Small intestine (tissue), 7 donors: ENCODE measurements at regions not wholly inside any gene's neighbourhood (a gene's known extent, or its start where the extent isn't known, plus 50 kb on each side); places are given as distances from the start of the nearest gene placed in this dataset.

Experiments
- DNase-seq, 2 donors: peaks; one replicate each; pipeline versions ENCODE4 v3.0.0 to v3.0.0-alpha.2; 2013
- FAIRE-seq: peaks from 2 replicates; lab custom pipeline; 2012; peaks lifted over from hg19 to GRCh38; lab: Jason Lieb, UNC
- H3K27ac ChIP-seq, 3 donors: one replicate each; pipeline ENCODE4 v1.5.1; 2013; ENCODE audit warnings: low read length in 2 of 3, mild to moderate bottlenecking in 2 of 3, control low read depth in 1 of 3, inconsistent platforms in 1 of 3, low read depth in 1 of 3, moderate library complexity in 1 of 3
- H3K27me3 ChIP-seq, 3 donors: one replicate each; pipeline ENCODE4 v1.6.1; 2013; ENCODE audit warnings: low read length in 3 of 3, inconsistent platforms in 1 of 3; ENCODE audit not compliant: control insufficient read depth in 3 of 3, insufficient read depth in 3 of 3
- H3K36me3 ChIP-seq, 3 donors: one replicate each; pipeline ENCODE4 v1.6.1; 2013; ENCODE audit warnings: low read length in 3 of 3, inconsistent platforms in 1 of 3, low read depth in 1 of 3, mild to moderate bottlenecking in 1 of 3, moderate library complexity in 1 of 3; ENCODE audit not compliant: control insufficient read depth in 3 of 3, insufficient read depth in 2 of 3
- H3K4me1 ChIP-seq, 3 donors: one replicate each; pipeline ENCODE4 v1.6.1; 2013; ENCODE audit warnings: low read length in 2 of 3, inconsistent platforms in 1 of 3, low read depth in 1 of 3, mild to moderate bottlenecking in 1 of 3, moderate library complexity in 1 of 3; ENCODE audit not compliant: control insufficient read depth in 3 of 3, insufficient read depth in 2 of 3
- H3K4me3 ChIP-seq, 3 donors: one replicate each; pipeline ENCODE4 v1.5.1; 2013; ENCODE audit warnings: low read length in 3 of 3, control low read depth in 1 of 3, inconsistent platforms in 1 of 3, low read depth in 1 of 3, mild to moderate bottlenecking in 1 of 3, moderate library complexity in 1 of 3
- H3K9me3 ChIP-seq, 2 donors: one replicate each; pipeline ENCODE4 v1.6.1; 2013; ENCODE audit warnings: low read depth in 1 of 2, low read length in 1 of 2; ENCODE audit not compliant: control insufficient read depth in 2 of 2, insufficient read depth in 1 of 2
- WGBS, 3 donors: extraction: QIAGEN DNeasy Blood & Tissue Kit; methylation state at CpG; one replicate each; pipeline ENCODE4 v1.1.7; 2013; 5-methylcytosine and 5-hydroxymethylcytosine counted together
- donor health status: healthy with polysubstance abuse.
- donor health status: control.
- donor health status: control.
- donor health status: Bipolar disorder and iron deficiency.
- donor health status: healthy.

- Histone ChIP-seq H3K4me3 (no peak overlapping the region), H3K4me1 (no peaks in the 10 kb centered on the region), H3K27ac (no peak overlapping the region), H3K9me3 (no peaks in the 10 kb centered on the region), H3K36me3 (no peaks in the 10 kb centered on the region), H3K27me3 (no peaks in the 10 kb centered on the region)
- DNase-seq: no peak
- FAIRE-seq: no peak
- WGBS, 3 donors: 77 to 85% (median 82%) methylated on average over 10 of the region's 10 CpGs
These were observed 93.6 kb upstream of the CDYL start for GRCh38 chr6:4682431-4683097.

- 65 to 81% (median 77%) methylated on average over 7 of the region's 7 CpGs for WGBS, 3 donors
- no peaks in the 10 kb centered on the region for H3K4me1 ChIP-seq
- FAIRE-seq (no peak), DNase-seq (no peak)
- H3K27me3 ChIP-seq: peaks cover 0 to 2% (median 0%) of the 10 kb centered on the region in 3 donors
- H3K9me3 ChIP-seq: no peaks in the 10 kb centered on the region
- no peak overlapping the region for H3K4me3 ChIP-seq
- no peaks in the 10 kb centered on the region for H3K36me3 ChIP-seq
- H3K27ac ChIP-seq: no peak overlapping the region
These were observed 97.5 kb upstream of the CDYL start for GRCh38 chr6:4678506-4679300.

- no peaks in the 10 kb centered on the region for H3K4me1 ChIP-seq
- H3K27me3 ChIP-seq: peaks cover 0 to 4% (median 0%) of the 10 kb centered on the region in 3 donors
- FAIRE-seq (no peak), DNase-seq (no peak)
- no peaks in the 10 kb centered on the region for H3K9me3 ChIP-seq
- no peak overlapping the region for H3K4me3 ChIP-seq
- H3K36me3 ChIP-seq: no peaks in the 10 kb centered on the region
- 74 to 81% (median 78%) methylated on average over 4 of the region's 4 CpGs for WGBS, 3 donors
- H3K27ac ChIP-seq: no peak overlapping the region
These were observed 98.5 kb upstream of the CDYL start for GRCh38 chr6:4677751-4678065.

GRCh38 chr6:4677011-4677750 is 99.0 kb upstream of the CDYL start:
- 78 to 89% (median 82%) methylated on average over 11 of the region's 11 CpGs for WGBS, 3 donors
- H3K27me3 ChIP-seq: peaks cover 0 to 5% (median 0%) of the 10 kb centered on the region in 3 donors

GRCh38 chr6:4676016-4676415 is 100.2 kb upstream of the CDYL start:
- WGBS, 3 donors: 85 to 91% (median 90%) methylated on average over 9 of the region's 9 CpGs
- Histone ChIP-seq H3K9me3 (no peaks in the 10 kb centered on the region), H3K4me3 (no peak overlapping the region), H3K27ac (no peak overlapping the region), H3K27me3 (peaks cover 0 to 5% (median 0%) of the 10 kb centered on the region in 3 donors), H3K4me1 (no peaks in the 10 kb centered on the region), H3K36me3 (no peaks in the 10 kb centered on the region)
- FAIRE-seq (no peak), DNase-seq (no peak)

More at GRCh38 chr6:4677011-4677750, 99.0 kb upstream of the CDYL start:
- DNase-seq (no peak), FAIRE-seq (no peak)
- no peak overlapping the region for H3K4me3 ChIP-seq
- H3K27ac ChIP-seq: no peak overlapping the region
- no peaks in the 10 kb centered on the region for H3K36me3 ChIP-seq
- H3K4me1 ChIP-seq: no peaks in the 10 kb centered on the region
- H3K9me3 ChIP-seq: no peaks in the 10 kb centered on the region

- DNase-seq: no peak
- no peak for FAIRE-seq
- no peaks in the 10 kb centered on the region for H3K4me1 ChIP-seq
- no peak overlapping the region for H3K27ac ChIP-seq
- no peaks in the 10 kb centered on the region for H3K9me3 ChIP-seq
- no peaks in the 10 kb centered on the region for H3K36me3 ChIP-seq
- peaks cover 0 to 5% (median 0%) of the 10 kb centered on the region in 3 donors for H3K27me3 ChIP-seq
- H3K4me3 ChIP-seq: no peak overlapping the region
- WGBS, 3 donors: 70 to 79% (median 71%) methylated on average over 6 of the region's 6 CpGs
These were observed 101.1 kb upstream of the CDYL start for GRCh38 chr6:4675121-4675520.

- H3K4me3 ChIP-seq: no peak overlapping the region
- peaks cover 0 to 5% (median 0%) of the 10 kb centered on the region in 3 donors for H3K27me3 ChIP-seq
- H3K4me1 ChIP-seq: no peaks in the 10 kb centered on the region
- H3K9me3 ChIP-seq: no peaks in the 10 kb centered on the region
- 70 to 90% (median 81%) methylated on average over 3 of the region's 3 CpGs for WGBS, 3 donors
- FAIRE-seq (no peak), DNase-seq (no peak)
- no peak overlapping the region for H3K27ac ChIP-seq
- H3K36me3 ChIP-seq: no peaks in the 10 kb centered on the region
These were observed 102.3 kb upstream of the CDYL start for GRCh38 chr6:4673861-4674260.

GRCh38 chr6:4672772-4673171 is 103.4 kb upstream of the CDYL start:
- Histone ChIP-seq H3K9me3 (no peaks in the 10 kb centered on the region), H3K4me1 (no peaks in the 10 kb centered on the region), H3K36me3 (no peaks in the 10 kb centered on the region), H3K27ac (no peak overlapping the region), H3K27me3 (peaks cover 0 to 5% (median 0%) of the 10 kb centered on the region in 3 donors), H3K4me3 (no peak overlapping the region)
- no peak for FAIRE-seq
- WGBS, 3 donors: 76 to 81% (median 77%) methylated on average over 3 of the region's 3 CpGs
- no peak for DNase-seq
